H1 (cell line): ENCODE measurements at regions not wholly inside any gene's neighbourhood (a gene's known extent, or its start where the extent isn't known, plus 50 kb on each side); places are given as distances from the start of the nearest gene placed in this dataset.

Experiments used
- EP300 ChIP-seq, 2 experiments: IDR thresholded peaks; 1 replicate in 1 of 2; 2 replicates in 1 of 2; pipeline ENCODE4 v1.6.1; 2011 to 2012; ENCODE audit warnings: low read depth in 2 of 2, low read length in 2 of 2, mild to moderate bottlenecking in 2 of 2, borderline replicate concordance in 1 of 2, inconsistent platforms in 1 of 2, moderate library complexity in 1 of 2
- MAFK ChIP-seq: IDR thresholded peaks from 2 replicates; pipeline ENCODE4 v1.6.1; 2012; ENCODE audit warnings: low read depth, mild to moderate bottlenecking, improper control_type of control experiment, low read length
- POLR2A ChIP-seq, 2 experiments: IDR thresholded peaks; 1 replicate in 1 of 2; 2 replicates in 1 of 2; pipeline ENCODE4 v1.6.1; 2011; ENCODE audit warnings: low read depth in 2 of 2, low read length in 2 of 2, mild to moderate bottlenecking in 2 of 2; ENCODE audit errors: control extremely low read depth in 1 of 2
- SIX5 ChIP-seq: IDR thresholded peaks from 2 replicates; pipeline ENCODE4 v1.6.1; 2011; ENCODE audit warnings: mild to moderate bottlenecking, low read depth, low read length
- TAF1 ChIP-seq: IDR thresholded peaks from 2 replicates; pipeline ENCODE4 v1.6.1; 2011; ENCODE audit warnings: mild to moderate bottlenecking, low read depth, low read length
- TF ChIP-seq, protein P1 (sequence below), 3 experiments: IDR thresholded peaks; 1 replicate in 2 of 3; 2 replicates in 1 of 3; pipeline versions ENCODE4 v1.5.1 to v1.6.1; 2011; ENCODE audit warnings: low read length in 3 of 3, mild to moderate bottlenecking in 3 of 3, inconsistent platforms in 2 of 3, low read depth in 1 of 3, moderate library complexity in 1 of 3; ENCODE audit not compliant: insufficient read depth in 1 of 3; ENCODE audit errors: control extremely low read depth in 1 of 3

GRCh38 chr1:57485643-57486042, 61.8 kb upstream of the DAB1 start:
- TF ChIP-seq SIX5 (no peak), TAF1 (no peak), EP300 (IDR thresholded peaks at IDR 0.05; ENCODE audit: borderline replicate concordance in 1 of 2, low read depth in 2 of 2, low read length in 2 of 2) (no peak), MAFK (no peak), POLR2A (IDR thresholded peaks at IDR 0.05; ENCODE audit: control extremely low read depth in 1 of 2, low read depth in 2 of 2, low read length in 2 of 2) (no peak)
- TF ChIP-seq, protein P1, sequence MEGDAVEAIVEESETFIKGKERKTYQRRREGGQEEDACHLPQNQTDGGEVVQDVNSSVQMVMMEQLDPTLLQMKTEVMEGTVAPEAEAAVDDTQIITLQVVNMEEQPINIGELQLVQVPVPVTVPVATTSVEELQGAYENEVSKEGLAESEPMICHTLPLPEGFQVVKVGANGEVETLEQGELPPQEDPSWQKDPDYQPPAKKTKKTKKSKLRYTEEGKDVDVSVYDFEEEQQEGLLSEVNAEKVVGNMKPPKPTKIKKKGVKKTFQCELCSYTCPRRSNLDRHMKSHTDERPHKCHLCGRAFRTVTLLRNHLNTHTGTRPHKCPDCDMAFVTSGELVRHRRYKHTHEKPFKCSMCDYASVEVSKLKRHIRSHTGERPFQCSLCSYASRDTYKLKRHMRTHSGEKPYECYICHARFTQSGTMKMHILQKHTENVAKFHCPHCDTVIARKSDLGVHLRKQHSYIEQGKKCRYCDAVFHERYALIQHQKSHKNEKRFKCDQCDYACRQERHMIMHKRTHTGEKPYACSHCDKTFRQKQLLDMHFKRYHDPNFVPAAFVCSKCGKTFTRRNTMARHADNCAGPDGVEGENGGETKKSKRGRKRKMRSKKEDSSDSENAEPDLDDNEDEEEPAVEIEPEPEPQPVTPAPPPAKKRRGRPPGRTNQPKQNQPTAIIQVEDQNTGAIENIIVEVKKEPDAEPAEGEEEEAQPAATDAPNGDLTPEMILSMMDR (IDR thresholded peaks at IDR 0.05; ENCODE audit: control extremely low read depth in 1 of 3, insufficient read depth in 1 of 3, low read depth in 1 of 3, low read length in 3 of 3): no peak
